GM12891 (cell line): ENCODE measurements at regions not wholly inside any gene's neighbourhood (a gene's known extent, or its start where the extent isn't known, plus 50 kb on each side); places are given as distances from the start of the nearest gene placed in this dataset.

ENCODE experiments used
- DNase-seq: peaks from one replicate; pipeline ENCODE4 v3.0.0; 2011; ENCODE audit warnings: low spot score; ENCODE audit not compliant: insufficient read length
- FAIRE-seq: peaks from 2 replicates; lab custom pipeline; 2011; peaks lifted over from hg19 to GRCh38; lab: Jason Lieb, UNC
- PAX5 ChIP-seq: IDR thresholded peaks from 2 replicates; pipeline ENCODE4 v1.6.1; 2011; ENCODE audit warnings: low read length, moderate library complexity, mild to moderate bottlenecking; ENCODE audit not compliant: insufficient read depth, severe bottlenecking
- POLR2A ChIP-seq: IDR thresholded peaks from 2 replicates; pipeline ENCODE4 v1.6.1; 2011; ENCODE audit warnings: low read depth, low read length, control low read depth
- POLR2AphosphoS5 ChIP-seq: IDR thresholded peaks from 2 replicates; pipeline ENCODE4 v1.6.1; 2011; ENCODE audit warnings: low read depth, low read length, control low read depth
- POU2F2 ChIP-seq: IDR thresholded peaks from 2 replicates; pipeline ENCODE4 v1.6.1; 2011; ENCODE audit warnings: low read depth, mild to moderate bottlenecking, control low read depth, low read length, moderate library complexity
- SPI1 ChIP-seq: IDR thresholded peaks from 2 replicates; pipeline ENCODE4 v1.6.1; 2011; ENCODE audit warnings: low read depth, low read length, control low read depth
- TAF1 ChIP-seq: IDR thresholded peaks from 2 replicates; pipeline ENCODE4 v1.6.1; 2011; ENCODE audit warnings: low read depth, low read length, control low read depth

DNA sequence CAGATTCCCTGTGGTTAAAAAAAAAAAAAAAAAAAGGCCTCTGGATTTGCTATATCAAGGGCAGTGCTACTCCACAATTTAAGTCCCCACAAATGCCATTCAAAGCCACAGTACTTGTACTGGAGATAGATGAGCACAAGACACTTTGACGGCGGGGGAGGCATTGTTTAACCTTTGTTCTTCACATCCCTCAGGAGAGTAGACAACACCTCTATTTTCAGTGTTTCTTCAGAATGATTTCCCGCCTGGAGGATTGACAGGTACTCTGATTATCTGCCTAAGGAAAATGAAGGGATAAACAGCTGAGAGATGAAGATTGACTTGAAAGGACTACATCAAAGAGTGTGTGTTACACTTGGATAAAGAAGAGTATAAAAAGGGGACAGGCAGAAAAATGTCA is 58.7 kb downstream of the OTOL1 start:
- FAIRE-seq: no peak
- TF ChIP-seq POLR2A (no peak), POLR2AphosphoS5 (no peak), TAF1 (no peak), SPI1 (no peak), POU2F2 (no peak), PAX5 (no peak)
- no peak for DNase-seq

DNA sequence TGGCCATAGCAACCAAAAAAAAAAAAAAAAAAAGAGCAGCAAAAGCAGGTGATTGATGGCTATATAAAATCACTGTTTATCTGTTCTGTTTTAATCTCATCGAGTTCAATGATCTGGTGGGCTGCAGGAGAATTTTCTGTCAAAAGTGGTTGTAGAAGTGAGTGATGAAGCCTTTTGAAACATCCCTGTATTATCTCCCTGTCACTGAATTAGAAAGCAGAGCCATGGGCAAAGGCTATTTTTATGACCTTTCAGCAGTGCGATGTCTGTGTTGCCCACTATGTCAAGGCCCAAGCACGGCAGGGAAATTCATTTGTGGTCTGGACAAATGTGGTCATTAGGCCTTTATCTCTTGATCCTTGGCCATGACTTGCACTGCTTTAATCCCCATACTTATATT is 59.9 kb downstream of the OTOL1 start:
- FAIRE-seq (no peak), DNase-seq (no peak)
- TF ChIP-seq POLR2AphosphoS5 (no peak), SPI1 (no peak), TAF1 (no peak), POLR2A (no peak), PAX5 (no peak), POU2F2 (no peak)

DNA sequence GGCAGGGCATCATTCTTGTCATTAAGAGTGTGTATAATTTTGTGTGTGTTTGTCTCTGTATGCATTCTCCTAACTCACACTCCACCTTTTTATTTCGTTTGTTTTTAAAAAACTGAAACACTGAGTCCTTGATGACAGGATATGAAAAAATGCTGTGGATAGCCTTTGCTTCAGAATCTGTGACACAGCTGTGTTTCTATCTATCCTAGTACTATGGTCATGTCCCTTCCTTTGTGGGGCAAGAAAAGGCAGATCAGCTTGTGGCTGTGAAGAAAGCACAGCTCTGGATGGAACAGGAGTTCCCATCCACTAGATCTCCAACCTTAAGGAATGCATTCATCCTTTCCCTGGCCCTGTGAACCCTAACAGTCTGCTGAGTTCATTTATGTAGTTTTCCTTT is 60.3 kb downstream of the OTOL1 start:
- no peak for TF ChIP-seq POLR2AphosphoS5
- TF ChIP-seq SPI1: no peak
- no peak for TF ChIP-seq PAX5
- TF ChIP-seq TAF1: no peak
- no peak for TF ChIP-seq POU2F2
- no peak for TF ChIP-seq POLR2A
- FAIRE-seq: no peak
- DNase-seq: no peak

GRCh38 chr3:161557445-161558150 is 61.0 kb downstream of the OTOL1 start:
- TF ChIP-seq POU2F2: no peak
- TF ChIP-seq SPI1: no peak
- no peak for TF ChIP-seq POLR2AphosphoS5
- TF ChIP-seq POLR2A: no peak
- DNase-seq (no peak), FAIRE-seq (no peak)

DNA sequence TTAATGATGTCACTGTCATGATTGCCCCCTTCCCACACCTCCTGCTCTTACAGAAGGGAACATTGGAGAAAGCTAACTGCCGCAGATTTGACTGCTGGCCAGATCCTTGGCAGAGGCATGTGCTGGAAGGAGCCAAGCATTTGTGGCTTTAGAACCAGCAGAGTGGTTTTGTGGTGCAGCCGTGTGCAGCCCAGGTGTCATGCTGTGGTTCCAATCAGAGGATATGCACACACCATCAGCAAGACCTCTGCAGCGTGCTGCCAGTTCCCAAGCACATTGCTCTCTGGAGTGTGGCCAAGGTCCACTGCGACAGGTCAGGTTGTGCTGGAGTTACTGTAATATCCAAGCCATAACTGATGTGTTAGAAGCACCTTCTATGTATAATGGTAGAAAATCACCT is 61.6 kb downstream of the OTOL1 start:
- no peak for TF ChIP-seq TAF1
- no peak for TF ChIP-seq PAX5
- TF ChIP-seq POU2F2: no peak
- TF ChIP-seq POLR2A: no peak
- no peak for TF ChIP-seq SPI1
- TF ChIP-seq POLR2AphosphoS5: no peak
- DNase-seq: no peak
- no peak for FAIRE-seq

GRCh38 chr3:161559177-161559998 is 62.8 kb downstream of the OTOL1 start:
- FAIRE-seq (no peak), DNase-seq (no peak)
- TF ChIP-seq PAX5 (no peak), POU2F2 (no peak), POLR2A (no peak), TAF1 (no peak), SPI1 (no peak), POLR2AphosphoS5 (no peak)

DNA sequence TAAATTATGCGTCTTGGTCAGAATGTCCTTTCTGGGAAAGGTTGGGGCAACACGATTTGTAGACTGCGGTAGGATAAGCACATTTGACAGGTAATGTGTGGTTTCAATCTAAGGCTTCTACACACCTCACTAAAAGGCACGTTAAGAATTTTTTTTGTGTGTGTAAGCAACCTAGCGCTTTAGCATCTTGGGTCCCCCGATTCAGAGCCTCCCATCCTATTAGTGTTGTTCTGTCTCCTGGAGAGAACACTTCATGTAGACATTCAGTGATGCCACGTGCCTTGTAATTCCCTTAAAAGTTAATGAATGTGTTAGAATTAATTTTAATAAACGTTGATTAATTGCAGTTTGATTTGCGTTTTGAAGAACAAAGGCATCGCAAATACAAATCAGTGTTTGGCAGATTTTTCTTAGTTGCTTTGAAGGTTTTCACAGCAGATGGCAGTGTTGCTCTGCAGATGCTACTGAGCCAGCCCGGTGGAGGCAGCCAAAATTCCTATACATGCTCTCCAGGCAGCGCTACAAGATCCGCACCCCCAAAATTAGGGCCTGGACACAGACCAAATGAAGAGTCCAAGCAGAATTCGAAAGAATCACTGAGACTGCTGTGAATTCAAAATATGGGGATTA is 63.5 kb downstream of the OTOL1 start:
- FAIRE-seq (peak; percentile 33), DNase-seq (no peak)
- TF ChIP-seq POU2F2: no peak
- TF ChIP-seq POLR2A: no peak
- no peak for TF ChIP-seq SPI1
- no peak for TF ChIP-seq PAX5
- no peak for TF ChIP-seq POLR2AphosphoS5
- no peak for TF ChIP-seq TAF1

DNA sequence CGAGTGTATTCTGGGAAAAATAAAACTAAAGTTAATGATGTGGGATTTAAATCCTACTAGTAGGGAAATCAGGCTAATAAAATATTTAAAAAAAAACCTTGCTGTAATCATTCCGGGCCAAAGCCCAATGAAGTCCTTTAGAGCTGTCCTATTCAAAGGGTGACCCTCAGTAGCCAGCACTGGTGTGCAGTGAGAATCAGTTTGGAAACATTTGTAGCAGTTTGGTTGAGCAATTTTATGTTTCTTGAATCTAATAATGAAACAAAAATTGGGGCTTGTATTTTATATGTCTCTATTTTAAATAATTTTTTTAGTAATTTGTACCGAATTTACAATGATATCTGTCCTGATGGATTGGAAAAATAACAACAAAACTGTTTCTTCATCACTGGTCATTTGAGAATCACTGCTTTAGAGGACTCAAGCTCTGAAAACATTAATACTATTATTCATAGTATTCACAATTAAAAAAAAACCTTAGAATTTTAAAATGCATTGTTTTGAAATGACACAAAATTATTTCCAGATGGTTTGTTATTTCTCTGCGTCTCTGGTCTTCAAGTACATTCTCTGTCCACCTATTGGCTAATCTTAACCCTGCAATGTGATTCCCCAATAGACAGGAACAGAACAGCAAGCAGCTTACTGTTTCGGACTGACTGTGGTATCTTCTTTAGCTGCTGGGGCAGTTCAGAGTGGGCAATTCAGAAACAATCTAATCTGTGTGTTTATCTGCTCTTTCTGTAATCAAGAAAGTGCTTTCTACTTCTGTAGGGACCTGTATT is 71.2 kb downstream of the OTOL1 start:
- TF ChIP-seq PAX5 (no peak), SPI1 (no peak), POLR2A (no peak), POU2F2 (no peak), POLR2AphosphoS5 (no peak)
- DNase-seq (no peak), FAIRE-seq (no peak)

- TF ChIP-seq POLR2A (no peak), POU2F2 (no peak), TAF1 (no peak), POLR2AphosphoS5 (no peak), PAX5 (no peak), SPI1 (no peak)
- DNase-seq (no peak), FAIRE-seq (no peak)
Measured at GRCh38 chr3:161568671-161569070, 72.1 kb downstream of the OTOL1 start.
